GM12878 (cell line): ENCODE measurements at regions not wholly inside any gene's neighbourhood (a gene's known extent, or its start where the extent isn't known, plus 50 kb on each side); places are given as distances from the start of the nearest gene placed in this dataset.

ENCODE experiments used
- CREB1 ChIP-seq: IDR thresholded peaks from 2 replicates; pipeline ENCODE4 v1.6.1; 2012; ENCODE audit warnings: low read depth, mild to moderate bottlenecking, inconsistent platforms
- ETV6 ChIP-seq, 2 experiments: fragments of 450-650 bp in 1 of 2; IDR thresholded peaks in 1 of 2; conservative IDR thresholded peaks in 1 of 2; 2 replicates each; pipeline ENCODE4 v1.6.1; 2014; ENCODE audit warnings: antibody characterized with exemption in 1 of 2, borderline replicate concordance in 1 of 2, low read depth in 1 of 2, mild to moderate bottlenecking in 1 of 2, moderate library complexity in 1 of 2
- FOXM1 ChIP-seq: IDR thresholded peaks from 2 replicates; pipeline ENCODE4 v1.6.1; 2012; ENCODE audit warnings: low read depth, mild to moderate bottlenecking, inconsistent platforms, low read length, moderate library complexity
- IRF4 ChIP-seq: IDR thresholded peaks from 2 replicates; pipeline ENCODE4 v1.6.1; 2011; ENCODE audit warnings: low read depth, low read length
- MXI1 ChIP-seq: fragments of 150-350 bp; IDR thresholded peaks from 2 replicates; pipeline ENCODE4 v1.6.1; 2011; ENCODE audit warnings: low read depth, mild to moderate bottlenecking, inconsistent platforms, low read length, improper control_type of control experiment
- MYC ChIP-seq: IDR thresholded peaks from 2 replicates; pipeline ENCODE4 v1.6.1; 2011; ENCODE audit warnings: mild to moderate bottlenecking, low read length, moderate library complexity, inconsistent platforms; ENCODE audit not compliant: insufficient read depth, insufficient replicate concordance, insufficient read length, severe bottlenecking
- NFYA ChIP-seq: IDR thresholded peaks from 2 replicates; pipeline ENCODE4 v1.6.1; 2011; ENCODE audit warnings: low read depth, mild to moderate bottlenecking, low read length, improper control_type of control experiment, borderline replicate concordance
- NFYB ChIP-seq: IDR thresholded peaks from 2 replicates; pipeline ENCODE4 v1.6.1; 2011; ENCODE audit warnings: low read depth, mild to moderate bottlenecking, low read length, improper control_type of control experiment, moderate library complexity; ENCODE audit not compliant: insufficient read depth
- REST ChIP-seq: IDR thresholded peaks from 2 replicates; pipeline ENCODE4 v1.6.1; 2012; ENCODE audit warnings: mild to moderate bottlenecking, low read depth, low read length
- SMAD5 ChIP-seq: IDR thresholded peaks from 2 replicates; pipeline ENCODE4 v1.6.1; 2016; ENCODE audit warnings: antibody characterized with exemption, low read depth
- TARDBP ChIP-seq: IDR thresholded peaks from 2 replicates; pipeline ENCODE4 v1.6.1; 2016; ENCODE audit warnings: borderline replicate concordance
- TBL1XR1 ChIP-seq: IDR thresholded peaks from 2 replicates; pipeline ENCODE4 v1.6.1; 2012; ENCODE audit warnings: low read depth, low read length, improper control_type of control experiment

GRCh38 chr7:51589111-51589510 is 272.5 kb upstream of the COBL start (continued):
- TF ChIP-seq REST (no peak), ETV6 (conservative IDR thresholded peaks at IDR 0.05 in 1 of 2, IDR thresholded peaks at IDR 0.05 in 1 of 2; ENCODE audit: borderline replicate concordance in 1 of 2, low read depth in 1 of 2) (no peak), TBL1XR1 (no peak), NFYB (no peak), MXI1 (no peak), TARDBP (no peak), SMAD5 (no peak), CREB1 (no peak), NFYA (no peak), IRF4 (no peak), MYC (no peak), FOXM1 (no peak)
- TF ChIP-seq, all 136 proteins: peak for 0
